22Rv1 (cell line): ENCODE measurements at regions not wholly inside any gene's neighbourhood (a gene's known extent, or its start where the extent isn't known, plus 50 kb on each side); places are given as distances from the start of the nearest gene placed in this dataset.

Experiments
- ZFX ChIP-seq: fragments of 450-650 bp; IDR thresholded peaks from 2 replicates; pipeline ENCODE4 v1.6.1; 2017; ENCODE audit warnings: antibody characterized with exemption, borderline replicate concordance
- TF ChIP-seq, protein P1 (sequence below): fragments of 450-650 bp; IDR thresholded peaks from 2 replicates; pipeline ENCODE4 v1.5.1; 2017; ENCODE audit warnings: mild to moderate bottlenecking

GRCh38 chr9:87406543-87407166 lies 91.0 kb upstream of the DAPK1 start:
- TF ChIP-seq, protein P1, sequence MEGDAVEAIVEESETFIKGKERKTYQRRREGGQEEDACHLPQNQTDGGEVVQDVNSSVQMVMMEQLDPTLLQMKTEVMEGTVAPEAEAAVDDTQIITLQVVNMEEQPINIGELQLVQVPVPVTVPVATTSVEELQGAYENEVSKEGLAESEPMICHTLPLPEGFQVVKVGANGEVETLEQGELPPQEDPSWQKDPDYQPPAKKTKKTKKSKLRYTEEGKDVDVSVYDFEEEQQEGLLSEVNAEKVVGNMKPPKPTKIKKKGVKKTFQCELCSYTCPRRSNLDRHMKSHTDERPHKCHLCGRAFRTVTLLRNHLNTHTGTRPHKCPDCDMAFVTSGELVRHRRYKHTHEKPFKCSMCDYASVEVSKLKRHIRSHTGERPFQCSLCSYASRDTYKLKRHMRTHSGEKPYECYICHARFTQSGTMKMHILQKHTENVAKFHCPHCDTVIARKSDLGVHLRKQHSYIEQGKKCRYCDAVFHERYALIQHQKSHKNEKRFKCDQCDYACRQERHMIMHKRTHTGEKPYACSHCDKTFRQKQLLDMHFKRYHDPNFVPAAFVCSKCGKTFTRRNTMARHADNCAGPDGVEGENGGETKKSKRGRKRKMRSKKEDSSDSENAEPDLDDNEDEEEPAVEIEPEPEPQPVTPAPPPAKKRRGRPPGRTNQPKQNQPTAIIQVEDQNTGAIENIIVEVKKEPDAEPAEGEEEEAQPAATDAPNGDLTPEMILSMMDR: no peak
- TF ChIP-seq ZFX: no peak
